MCF 10A (cell line): ENCODE measurements at regions not wholly inside any gene's neighbourhood (a gene's known extent, or its start where the extent isn't known, plus 50 kb on each side); places are given as distances from the start of the nearest gene placed in this dataset.
A peak's percentile ranks its signal among the peaks of the same experiment; 100 is the strongest.

Experiments used
- BruUV-seq: library from RNA; stranded (reverse); fragments of 400-500 nt; replicated peaks from 2 replicates; lab custom pipeline; 2021; lab: Mats Ljungman, UMichigan
- CTCF ChIA-PET: fragments of 300-600 bp; sonication (Branson Sonifier 250); formaldehyde crosslinking; extraction: SDS; loops from one replicate; lab custom pipeline; 2021; ENCODE audit warnings: antibody characterized with exemption, inconsistent platforms; lab: Yijun Ruan, JAX
- POLR2A ChIA-PET: fragments of 300-600, 350-650 bp; sonication (Branson Sonifier 250); formaldehyde crosslinking; extraction: SDS; loops from one replicate; lab custom pipeline; 2020; ENCODE audit warnings: antibody characterized with exemption, inconsistent platforms; lab: Yijun Ruan, JAX
- DNase-seq: peaks from one replicate; pipeline ENCODE4 v3.0.0-alpha.2; 2018; ENCODE audit not compliant: unreplicated experiment
- H3K27ac Mint-ChIP-seq: one replicate; pipeline ENCODE4 v1.8.0; 2022; ENCODE audit warnings: mild to moderate bottlenecking, low read depth, mixed read lengths; ENCODE audit not compliant: unreplicated experiment
- H3K27me3 Mint-ChIP-seq: one replicate; pipeline ENCODE4 v1.8.0; 2022; ENCODE audit warnings: mixed read lengths; ENCODE audit not compliant: insufficient read depth, unreplicated experiment
- H3K36me3 Mint-ChIP-seq: one replicate; pipeline ENCODE4 v1.8.0; 2022; ENCODE audit warnings: mild to moderate bottlenecking, moderate library complexity, mixed read lengths; ENCODE audit not compliant: insufficient read depth, unreplicated experiment
- H3K4me1 Mint-ChIP-seq: one replicate; pipeline ENCODE4 v1.8.0; 2022; ENCODE audit warnings: mixed read lengths; ENCODE audit not compliant: insufficient read depth, unreplicated experiment
- H3K4me3 Mint-ChIP-seq: one replicate; pipeline ENCODE4 v1.8.0; 2022; ENCODE audit warnings: mild to moderate bottlenecking, moderate library complexity, mixed read lengths; ENCODE audit not compliant: unreplicated experiment
- H3K9me3 Mint-ChIP-seq: one replicate; pipeline ENCODE4 v1.8.0; 2022; ENCODE audit warnings: mixed read lengths; ENCODE audit not compliant: unreplicated experiment
- intact Hi-C: fragments of 100-400 bp; cut with micrococcal nuclease; formaldehyde crosslinking; loops from 2 replicates; pipeline ENCODE4 v1.14.1; 2022
- TF ChIP-seq, protein P1 (sequence below): fragments of 200-600 bp; IDR thresholded peaks from one replicate; pipeline ENCODE4 v1.8.0; 2022; ENCODE audit warnings: antibody characterized with exemption, mild to moderate bottlenecking; ENCODE audit not compliant: unreplicated experiment

GRCh38 chr14:98231210-98231609, 1040.8 kb downstream of the BCL11B start:
- no peak for DNase-seq
- Mint-ChIP-seq H3K4me3 (no peak overlapping the region), H3K27me3 (no peaks in the 10 kb centered on the region), H3K9me3 (peaks cover 5% of the 10 kb centered on the region), H3K27ac (no peak overlapping the region), H3K36me3 (no peaks in the 10 kb centered on the region), H3K4me1 (peaks cover 22% of the 10 kb centered on the region)
- intact Hi-C loops = no loop called here
- ChIA-PET CTCF (interaction anchor here (0.5 kb wide), 2 partner anchors 10 to 25 kb away, joined by 3 read pairs; no protein-coding TSS in a partner anchor), POLR2A (no interaction called here)
- BruUV-seq = no TSS peak
- TF ChIP-seq, protein P1, sequence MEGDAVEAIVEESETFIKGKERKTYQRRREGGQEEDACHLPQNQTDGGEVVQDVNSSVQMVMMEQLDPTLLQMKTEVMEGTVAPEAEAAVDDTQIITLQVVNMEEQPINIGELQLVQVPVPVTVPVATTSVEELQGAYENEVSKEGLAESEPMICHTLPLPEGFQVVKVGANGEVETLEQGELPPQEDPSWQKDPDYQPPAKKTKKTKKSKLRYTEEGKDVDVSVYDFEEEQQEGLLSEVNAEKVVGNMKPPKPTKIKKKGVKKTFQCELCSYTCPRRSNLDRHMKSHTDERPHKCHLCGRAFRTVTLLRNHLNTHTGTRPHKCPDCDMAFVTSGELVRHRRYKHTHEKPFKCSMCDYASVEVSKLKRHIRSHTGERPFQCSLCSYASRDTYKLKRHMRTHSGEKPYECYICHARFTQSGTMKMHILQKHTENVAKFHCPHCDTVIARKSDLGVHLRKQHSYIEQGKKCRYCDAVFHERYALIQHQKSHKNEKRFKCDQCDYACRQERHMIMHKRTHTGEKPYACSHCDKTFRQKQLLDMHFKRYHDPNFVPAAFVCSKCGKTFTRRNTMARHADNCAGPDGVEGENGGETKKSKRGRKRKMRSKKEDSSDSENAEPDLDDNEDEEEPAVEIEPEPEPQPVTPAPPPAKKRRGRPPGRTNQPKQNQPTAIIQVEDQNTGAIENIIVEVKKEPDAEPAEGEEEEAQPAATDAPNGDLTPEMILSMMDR = no peak

GRCh38 chr14:98233656-98234055, 1038.3 kb downstream of the BCL11B start:
- TF ChIP-seq, protein P1 = no peak
- DNase-seq = peak; percentile 4
- Mint-ChIP-seq H3K36me3 (no peaks in the 10 kb centered on the region), H3K27ac (peak overlapping the region; percentile 75), H3K4me3 (no peak overlapping the region), H3K4me1 (peaks cover 29% of the 10 kb centered on the region), H3K27me3 (no peaks in the 10 kb centered on the region), H3K9me3 (peaks cover 5% of the 10 kb centered on the region)
- CTCF ChIA-PET = no interaction called here
- POLR2A ChIA-PET = interaction anchor here (0.9 to 1.4 kb wide), 3 partner anchors 12 to 264 kb away, joined by 3 read pairs; no protein-coding TSS in a partner anchor
- intact Hi-C loops = no loop called here
- TSS peak; percentile 96 for BruUV-seq

DNA sequence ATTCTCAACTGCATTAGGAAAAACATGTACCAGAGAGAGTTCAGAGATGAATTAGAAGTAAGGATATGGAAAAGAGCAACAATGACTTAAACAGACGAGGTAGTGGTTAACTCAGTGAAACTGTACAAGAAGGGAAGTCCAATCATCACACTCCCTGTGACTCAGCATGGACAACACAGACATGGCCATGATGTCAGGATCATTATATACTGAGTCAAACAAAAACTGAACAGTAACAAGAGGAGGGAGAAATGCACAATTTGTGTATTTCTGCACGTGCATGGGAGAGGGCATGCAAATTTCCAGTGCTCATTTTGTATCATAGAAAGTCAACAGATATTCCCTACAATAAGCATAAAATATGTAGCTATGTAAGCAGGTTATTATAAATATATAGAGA, 1037.8 kb downstream of the BCL11B start:
- Mint-ChIP-seq H3K27me3 (no peaks in the 10 kb centered on the region), H3K9me3 (peaks cover 5% of the 10 kb centered on the region), H3K4me3 (no peak overlapping the region), H3K27ac (peak overlapping the region; percentile 75), H3K4me1 (peaks cover 30% of the 10 kb centered on the region), H3K36me3 (no peaks in the 10 kb centered on the region)
- intact Hi-C loops = no loop called here
- peak; percentile 40 for DNase-seq
- TF ChIP-seq, protein P1 = no peak
- no TSS peak for BruUV-seq
- ChIA-PET POLR2A (interaction anchor here (0.7 to 1.4 kb wide), 3 partner anchors 35 to 264 kb away, joined by 3 read pairs; no protein-coding TSS in a partner anchor), CTCF (interaction anchor here (0.7 kb wide), 1 partner anchor 16 kb away, joined by 3 read pairs; no protein-coding TSS in a partner anchor)

- H3K27me3 Mint-ChIP-seq = no peaks in the 10 kb centered on the region
- H3K4me1 Mint-ChIP-seq = peaks cover 35% of the 10 kb centered on the region
- CTCF ChIA-PET = interaction anchor here (0.6 kb wide), 2 partner anchors 242 to 784 kb away, joined by 3 read pairs; no protein-coding TSS in a partner anchor
- peak; percentile 3 for DNase-seq
- no peaks in the 10 kb centered on the region for H3K36me3 Mint-ChIP-seq
- POLR2A ChIA-PET = interaction anchor here (0.6 to 1.2 kb wide), 2 partner anchors 18 to 640 kb away, joined by 3 read pairs; no protein-coding TSS in a partner anchor
- H3K4me3 Mint-ChIP-seq = no peak overlapping the region
- intact Hi-C loops = no loop called here
- peaks cover 5% of the 10 kb centered on the region for H3K9me3 Mint-ChIP-seq
- BruUV-seq = no TSS peak
- H3K27ac Mint-ChIP-seq = no peak overlapping the region
- TF ChIP-seq, protein P1 = no peak
Measured at GRCh38 chr14:98236314-98236713, 1035.7 kb downstream of the BCL11B start.
